WERI-Rb-1 (cell line): ENCODE measurements at regions not wholly inside any gene's neighbourhood (a gene's known extent, or its start where the extent isn't known, plus 50 kb on each side); places are given as distances from the start of the nearest gene placed in this dataset.
"Not testable (repeated sequence)": the region's sequence is repeated elsewhere in the genome, so short reads cannot be mapped to it uniquely, and the experiment has no call there.

Experiments used
- DNase-seq: peaks from one replicate; pipeline ENCODE4 v3.0.0-alpha.2; 2020
- H3K27ac ChIP-seq: fragments of 250-450 bp; sonication (Bioruptor Pico); 2 replicates; pipeline ENCODE4 v1.5.1; 2020; ENCODE audit warnings: mild to moderate bottlenecking, moderate library complexity
- H3K27me3 ChIP-seq: fragments of 250-450 bp; sonication (Bioruptor Pico); 2 replicates; pipeline ENCODE4 v1.5.1; 2021; ENCODE audit warnings: mild to moderate bottlenecking, low read depth, moderate library complexity; ENCODE audit not compliant: insufficient read depth, severe bottlenecking
- H3K36me3 ChIP-seq: fragments of 250-450 bp; sonication (Bioruptor Pico); 2 replicates; pipeline ENCODE4 v1.5.1; 2020; ENCODE audit warnings: mild to moderate bottlenecking, moderate library complexity
- H3K4me3 ChIP-seq: 2 replicates; pipeline ENCODE4 v1.5.1; 2011; ENCODE audit warnings: low read depth, mild to moderate bottlenecking, control low read depth, low read length
- H3K9me3 ChIP-seq: fragments of 250-450 bp; sonication (Bioruptor Pico); 2 replicates; pipeline ENCODE4 v1.5.1; 2021; ENCODE audit warnings: mild to moderate bottlenecking, moderate library complexity; ENCODE audit not compliant: severe bottlenecking
- TF ChIP-seq, protein P1 (sequence below): IDR thresholded peaks from 2 replicates; pipeline ENCODE4 v1.5.1; 2011; ENCODE audit warnings: low read depth, mild to moderate bottlenecking, control low read depth, inconsistent platforms, low read length

- H3K4me3 ChIP-seq = no peak overlapping the region
- TF ChIP-seq, protein P1, sequence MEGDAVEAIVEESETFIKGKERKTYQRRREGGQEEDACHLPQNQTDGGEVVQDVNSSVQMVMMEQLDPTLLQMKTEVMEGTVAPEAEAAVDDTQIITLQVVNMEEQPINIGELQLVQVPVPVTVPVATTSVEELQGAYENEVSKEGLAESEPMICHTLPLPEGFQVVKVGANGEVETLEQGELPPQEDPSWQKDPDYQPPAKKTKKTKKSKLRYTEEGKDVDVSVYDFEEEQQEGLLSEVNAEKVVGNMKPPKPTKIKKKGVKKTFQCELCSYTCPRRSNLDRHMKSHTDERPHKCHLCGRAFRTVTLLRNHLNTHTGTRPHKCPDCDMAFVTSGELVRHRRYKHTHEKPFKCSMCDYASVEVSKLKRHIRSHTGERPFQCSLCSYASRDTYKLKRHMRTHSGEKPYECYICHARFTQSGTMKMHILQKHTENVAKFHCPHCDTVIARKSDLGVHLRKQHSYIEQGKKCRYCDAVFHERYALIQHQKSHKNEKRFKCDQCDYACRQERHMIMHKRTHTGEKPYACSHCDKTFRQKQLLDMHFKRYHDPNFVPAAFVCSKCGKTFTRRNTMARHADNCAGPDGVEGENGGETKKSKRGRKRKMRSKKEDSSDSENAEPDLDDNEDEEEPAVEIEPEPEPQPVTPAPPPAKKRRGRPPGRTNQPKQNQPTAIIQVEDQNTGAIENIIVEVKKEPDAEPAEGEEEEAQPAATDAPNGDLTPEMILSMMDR = no peak
Measured at GRCh38 chr17:22102177-22102576, 409.9 kb downstream of the KCNJ18 start.

GRCh38 chr17:22116720-22117119 is 424.4 kb downstream of the KCNJ18 start:
- H3K4me3 ChIP-seq, H3K9me3 ChIP-seq, H3K27me3 ChIP-seq, H3K36me3 ChIP-seq, DNase-seq, H3K27ac ChIP-seq: not testable (repeated sequence)

More at GRCh38 chr17:22102177-22102576, 409.9 kb downstream of the KCNJ18 start:
- Histone ChIP-seq H3K36me3 (no peaks in the 10 kb centered on the region), H3K9me3 (no peaks in the 10 kb centered on the region), H3K27ac (no peak overlapping the region), H3K27me3 (no peaks in the 10 kb centered on the region)
- no peak for DNase-seq

- DNase-seq, H3K36me3 ChIP-seq, H3K27ac ChIP-seq, H3K4me3 ChIP-seq, H3K9me3 ChIP-seq, H3K27me3 ChIP-seq: not testable (repeated sequence)
Measured at GRCh38 chr17:22117401-22117800, 425.1 kb downstream of the KCNJ18 start.

GRCh38 chr17:22119016-22119415 is 426.7 kb downstream of the KCNJ18 start:
- H3K27me3 ChIP-seq, H3K4me3 ChIP-seq, H3K36me3 ChIP-seq, H3K27ac ChIP-seq, DNase-seq, H3K9me3 ChIP-seq: not testable (repeated sequence)

GRCh38 chr17:22119751-22120150 is 427.4 kb downstream of the KCNJ18 start:
- H3K4me3 ChIP-seq, H3K27ac ChIP-seq, DNase-seq, H3K36me3 ChIP-seq, H3K27me3 ChIP-seq, H3K9me3 ChIP-seq: not testable (repeated sequence)

- Histone ChIP-seq H3K4me3 (no peak overlapping the region), H3K9me3 (no peaks in the 10 kb centered on the region), H3K27me3 (peaks cover 7% of the 10 kb centered on the region), H3K27ac (no peak overlapping the region), H3K36me3 (no peaks in the 10 kb centered on the region)
- TF ChIP-seq, protein P1 = no peak
- DNase-seq = no peak
Measured at GRCh38 chr17:22123536-22124281, 431.4 kb downstream of the KCNJ18 start.

DNA sequence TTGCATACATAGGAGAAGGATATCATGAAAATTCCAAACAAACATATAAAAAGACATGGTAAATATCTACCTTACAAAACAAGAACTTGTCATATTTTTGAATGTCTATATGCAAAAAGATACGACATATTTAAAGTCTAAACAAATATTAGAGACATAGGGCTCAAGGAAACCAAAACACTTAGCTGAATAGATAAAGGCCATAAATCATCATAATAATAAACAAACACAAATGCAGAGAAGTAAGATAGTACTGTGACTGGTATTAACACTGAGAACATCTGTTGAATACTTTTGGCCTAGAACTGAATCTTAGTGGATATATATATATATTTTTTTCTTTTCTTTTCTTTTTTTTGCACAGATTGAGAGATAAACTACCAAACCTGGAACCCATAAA is 435.8 kb downstream of the KCNJ18 start:
- no peak for DNase-seq
- Histone ChIP-seq H3K27ac (no peak overlapping the region), H3K27me3 (peaks cover 11% of the 10 kb centered on the region), H3K9me3 (no peaks in the 10 kb centered on the region), H3K4me3 (no peak overlapping the region), H3K36me3 (no peaks in the 10 kb centered on the region)
- TF ChIP-seq, protein P1 = no peak

DNA sequence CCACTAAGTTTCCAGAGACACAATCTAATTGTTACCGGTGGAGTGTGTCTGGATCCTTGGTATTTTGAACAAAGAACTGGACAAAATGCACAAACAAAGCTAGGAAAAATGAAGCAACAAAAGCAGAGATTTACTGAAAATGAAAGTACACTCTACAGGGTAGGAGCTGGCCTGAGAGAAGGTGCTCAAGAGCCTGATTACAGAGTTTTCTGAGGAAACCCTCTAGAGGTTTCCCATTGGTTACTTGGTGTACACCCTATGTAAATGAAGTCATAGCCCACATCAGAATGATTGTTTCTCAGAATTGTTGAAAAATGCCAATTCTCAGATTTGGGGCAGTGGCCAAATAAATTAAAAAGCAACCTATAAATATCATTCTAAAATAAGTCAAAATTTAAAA is 436.4 kb downstream of the KCNJ18 start:
- DNase-seq = no peak
- H3K9me3 ChIP-seq = no peaks in the 10 kb centered on the region
- H3K4me3 ChIP-seq = no peak overlapping the region
- H3K36me3 ChIP-seq = no peaks in the 10 kb centered on the region
- TF ChIP-seq, protein P1 = no peak
- peaks cover 11% of the 10 kb centered on the region for H3K27me3 ChIP-seq
- no peak overlapping the region for H3K27ac ChIP-seq

DNA sequence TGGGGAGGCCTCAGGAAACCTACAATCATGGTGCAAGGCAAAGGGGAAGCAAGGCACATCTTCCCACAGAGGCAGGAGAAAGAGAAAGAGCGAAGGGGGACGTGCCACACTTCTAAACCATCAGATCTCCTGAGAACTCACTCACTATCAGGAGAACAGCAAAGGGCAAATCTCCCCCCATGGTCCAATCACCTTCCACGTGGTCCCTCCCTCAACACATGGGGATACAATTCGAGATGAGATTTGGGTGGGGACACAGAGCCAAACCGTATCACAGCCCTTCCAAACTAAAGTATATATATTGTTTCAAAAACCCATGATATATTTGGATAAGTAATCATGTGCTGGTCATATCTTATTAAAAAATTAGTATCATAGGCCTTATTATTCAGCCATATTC is 437.6 kb downstream of the KCNJ18 start:
- H3K27ac ChIP-seq, DNase-seq, H3K9me3 ChIP-seq, H3K36me3 ChIP-seq, H3K4me3 ChIP-seq, H3K27me3 ChIP-seq: not testable (repeated sequence)
